BJ (cell line): ENCODE measurements at regions not wholly inside any gene's neighbourhood (a gene's known extent, or its start where the extent isn't known, plus 50 kb on each side); places are given as distances from the start of the nearest gene placed in this dataset.
"Not testable (repeated sequence)": the region's sequence is repeated elsewhere in the genome, so short reads cannot be mapped to it uniquely, and the experiment has no call there.

Experiments used
- CTCF ChIA-PET: fragments of 350-600 bp; formaldehyde crosslinking; extraction: SDS; loops from one replicate; lab custom pipeline; 2021; ENCODE audit warnings: antibody characterized with exemption, inconsistent platforms; lab: Yijun Ruan, JAX
- POLR2A ChIA-PET: fragments of 300-600 bp; sonication (Branson Sonifier 250); formaldehyde crosslinking; extraction: SDS; loops from one replicate; lab custom pipeline; 2021; ENCODE audit warnings: antibody characterized with exemption; lab: Charles Lee
- DNase-seq: peaks from one replicate; pipeline ENCODE4 v3.0.0-alpha.2; 2011; ENCODE audit warnings: low read depth
- H3K27me3 ChIP-seq: 2 replicates; pipeline ENCODE4 v1.6.0; 2011; ENCODE audit warnings: low read length; ENCODE audit not compliant: control insufficient read depth, insufficient read depth
- H3K36me3 ChIP-seq: 2 replicates; pipeline ENCODE4 v1.5.1; 2011; ENCODE audit warnings: low read length; ENCODE audit not compliant: control insufficient read depth, insufficient read depth
- H3K4me3 ChIP-seq: 2 replicates; pipeline ENCODE4 v1.5.1; 2011; ENCODE audit warnings: low read depth, mild to moderate bottlenecking, control low read depth, low read length
- CTCF ChIP-seq: IDR thresholded peaks from 2 replicates; pipeline ENCODE4 v1.5.1; 2011; ENCODE audit warnings: low read depth, mild to moderate bottlenecking, control low read depth, inconsistent platforms, low read length, moderate library complexity; ENCODE audit not compliant: insufficient read depth

GRCh38 chr6:118708055-118708454 is 56.7 kb upstream of the CEP85L start:
- H3K4me3 ChIP-seq: no peak overlapping the region
- POLR2A ChIA-PET: no interaction called here
- no peak for DNase-seq
- H3K36me3 ChIP-seq: no peaks in the 10 kb centered on the region
- CTCF ChIA-PET: interaction anchor here (1.3 kb wide), 1 partner anchor 24 kb away, joined by 3 read pairs; no protein-coding TSS in a partner anchor
- no peaks in the 10 kb centered on the region for H3K27me3 ChIP-seq
- TF ChIP-seq CTCF: no peak

- no peak overlapping the region for H3K4me3 ChIP-seq
- TF ChIP-seq CTCF: no peak
- ChIA-PET POLR2A (no interaction called here), CTCF (interaction anchor here (1.2 to 1.5 kb wide), 3 partner anchors 10 to 88 kb away, joined by 3 to 4 read pairs (median 3); no protein-coding TSS in a partner anchor)
- no peaks in the 10 kb centered on the region for H3K36me3 ChIP-seq
- no peaks in the 10 kb centered on the region for H3K27me3 ChIP-seq
- DNase-seq: no peak
Observed at GRCh38 chr6:118706702-118707101, 55.3 kb upstream of the CEP85L start.

GRCh38 chr6:118705544-118706491 is 54.4 kb upstream of the CEP85L start:
- Histone ChIP-seq H3K36me3 (no peaks in the 10 kb centered on the region), H3K4me3 (no peak overlapping the region), H3K27me3 (no peaks in the 10 kb centered on the region)
- no peak for DNase-seq
- POLR2A ChIA-PET: interaction anchor here (1.0 kb wide), 1 partner anchor 54 kb away, joined by 3 read pairs; the partner anchor contains the start of gene CEP85L
- TF ChIP-seq CTCF: no peak
- CTCF ChIA-PET: interaction anchor here (1.2 to 1.5 kb wide), 2 partner anchors 9 to 87 kb away, joined by 3 to 4 read pairs; no protein-coding TSS in a partner anchor

GRCh38 chr6:118704915-118705314 is 53.5 kb upstream of the CEP85L start:
- TF ChIP-seq CTCF: no peak
- DNase-seq: no peak
- CTCF ChIA-PET: no interaction called here
- Histone ChIP-seq H3K4me3 (no peak overlapping the region), H3K36me3 (no peaks in the 10 kb centered on the region), H3K27me3 (no peaks in the 10 kb centered on the region)
- POLR2A ChIA-PET: no interaction called here

- DNase-seq, H3K36me3 ChIP-seq, H3K27me3 ChIP-seq, H3K4me3 ChIP-seq, POLR2A ChIA-PET: not testable (repeated sequence)
- CTCF ChIA-PET: interaction anchor here (0.5 to 0.7 kb wide), 2 partner anchors 131 to 1059 kb away, joined by 3 read pairs; no protein-coding TSS in a partner anchor
Observed at GRCh38 chr6:118701260-118701659, 49.9 kb upstream of the CEP85L start.
